GM12874 (cell line): ENCODE measurements at regions not wholly inside any gene's neighbourhood (a gene's known extent, or its start where the extent isn't known, plus 50 kb on each side); places are given as distances from the start of the nearest gene placed in this dataset.

ENCODE experiments used
- TF ChIP-seq, protein P1 (sequence below): IDR thresholded peaks from 2 replicates; pipeline ENCODE4 v1.5.1; 2011; ENCODE audit warnings: low read depth, mild to moderate bottlenecking, control low read depth, low read length, moderate library complexity; ENCODE audit not compliant: insufficient read depth

- TF ChIP-seq, protein P1, sequence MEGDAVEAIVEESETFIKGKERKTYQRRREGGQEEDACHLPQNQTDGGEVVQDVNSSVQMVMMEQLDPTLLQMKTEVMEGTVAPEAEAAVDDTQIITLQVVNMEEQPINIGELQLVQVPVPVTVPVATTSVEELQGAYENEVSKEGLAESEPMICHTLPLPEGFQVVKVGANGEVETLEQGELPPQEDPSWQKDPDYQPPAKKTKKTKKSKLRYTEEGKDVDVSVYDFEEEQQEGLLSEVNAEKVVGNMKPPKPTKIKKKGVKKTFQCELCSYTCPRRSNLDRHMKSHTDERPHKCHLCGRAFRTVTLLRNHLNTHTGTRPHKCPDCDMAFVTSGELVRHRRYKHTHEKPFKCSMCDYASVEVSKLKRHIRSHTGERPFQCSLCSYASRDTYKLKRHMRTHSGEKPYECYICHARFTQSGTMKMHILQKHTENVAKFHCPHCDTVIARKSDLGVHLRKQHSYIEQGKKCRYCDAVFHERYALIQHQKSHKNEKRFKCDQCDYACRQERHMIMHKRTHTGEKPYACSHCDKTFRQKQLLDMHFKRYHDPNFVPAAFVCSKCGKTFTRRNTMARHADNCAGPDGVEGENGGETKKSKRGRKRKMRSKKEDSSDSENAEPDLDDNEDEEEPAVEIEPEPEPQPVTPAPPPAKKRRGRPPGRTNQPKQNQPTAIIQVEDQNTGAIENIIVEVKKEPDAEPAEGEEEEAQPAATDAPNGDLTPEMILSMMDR: no peak
Observed at GRCh38 chr18:60182223-60182622, 190.4 kb downstream of the MC4R start.

DNA sequence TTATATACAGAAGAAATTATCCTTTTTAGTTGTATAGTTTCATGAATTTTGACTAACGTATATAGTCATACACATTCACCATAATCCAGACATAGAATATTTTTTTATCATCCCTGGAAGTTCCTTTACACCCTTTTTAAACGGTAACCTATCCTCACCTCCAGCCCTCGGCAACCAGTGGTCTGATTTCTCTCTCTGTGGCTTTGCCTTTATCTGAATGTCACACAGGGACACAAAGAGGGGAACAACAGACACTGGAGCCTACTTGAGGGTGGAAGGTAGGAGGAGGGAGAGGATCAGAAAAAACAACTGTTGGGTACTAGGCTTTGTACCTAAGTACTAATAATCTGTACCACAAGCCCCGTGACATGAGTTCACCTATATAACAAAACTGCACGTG lies 191.9 kb downstream of the MC4R start:
- TF ChIP-seq, protein P1: no peak

DNA sequence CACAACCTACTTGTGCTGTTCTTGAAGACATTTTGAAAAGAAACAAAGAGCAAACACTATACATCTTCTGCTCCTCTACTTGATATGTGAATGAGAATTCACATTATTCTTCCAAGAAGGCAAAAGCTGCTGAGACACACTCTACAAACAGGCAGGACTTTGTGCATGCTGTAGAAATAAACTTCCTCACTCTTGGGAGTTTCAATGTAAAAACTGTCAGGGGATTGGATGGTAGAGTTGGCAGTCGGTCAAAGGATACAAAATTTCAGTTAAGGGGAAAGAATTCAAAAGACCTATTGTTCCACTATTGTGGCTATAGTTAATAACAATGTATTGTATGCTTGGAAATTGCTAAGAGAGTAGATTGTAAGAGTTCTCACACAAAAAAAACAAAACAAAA lies 196.3 kb downstream of the MC4R start:
- TF ChIP-seq, protein P1: no peak

DNA sequence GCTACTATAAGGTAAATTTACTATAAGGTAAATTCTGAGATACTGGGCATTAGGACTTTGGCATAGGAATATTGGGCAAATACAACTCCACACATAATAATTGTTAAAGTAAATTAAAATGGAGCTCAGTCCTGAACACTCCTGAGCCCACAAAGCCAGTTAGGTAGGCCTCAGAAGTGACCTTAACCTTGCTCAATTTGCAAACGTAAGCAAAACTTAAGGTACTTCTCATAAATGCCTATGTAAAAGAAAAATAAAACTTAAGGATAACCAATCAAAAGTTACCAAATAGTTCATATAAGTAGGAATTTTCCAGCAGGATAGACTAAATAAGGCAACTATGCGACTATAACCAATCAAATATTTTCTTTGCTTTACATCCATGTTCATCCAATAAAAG lies 197.7 kb downstream of the MC4R start:
- TF ChIP-seq, protein P1: no peak

- TF ChIP-seq, protein P1: no peak
Observed at GRCh38 chr18:60172030-60172429, 200.5 kb downstream of the MC4R start.

GRCh38 chr18:60163622-60164021 lies 209.0 kb downstream of the MC4R start:
- TF ChIP-seq, protein P1: no peak

- TF ChIP-seq, protein P1: no peak
Observed at GRCh38 chr18:60162388-60162787, 210.2 kb downstream of the MC4R start.

DNA sequence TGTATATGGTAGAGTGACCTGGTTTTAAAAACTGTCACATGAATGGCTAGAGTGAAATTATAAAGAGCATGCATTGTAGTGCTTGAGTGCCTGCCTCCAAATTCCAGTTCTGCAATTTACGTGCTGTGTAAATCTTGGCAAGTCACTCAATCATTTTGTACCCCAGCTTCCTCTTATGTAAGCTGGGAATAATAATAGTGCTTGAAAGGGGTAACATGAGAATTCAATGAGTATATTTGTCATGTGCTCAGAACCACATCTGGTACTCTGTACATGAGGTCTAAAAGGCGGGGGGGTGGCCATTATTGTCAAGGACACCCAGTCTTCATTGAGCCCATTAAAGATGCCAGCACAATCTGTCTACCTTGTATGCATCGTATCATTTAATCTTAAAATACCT lies 214.8 kb downstream of the MC4R start:
- TF ChIP-seq, protein P1: no peak
